Thymus (tissue), 11 donors: ENCODE measurements at regions not wholly inside any gene's neighbourhood (a gene's known extent, or its start where the extent isn't known, plus 50 kb on each side); places are given as distances from the start of the nearest gene placed in this dataset.
A peak's percentile ranks its signal among the peaks of the same experiment; 100 is the strongest.
"Not testable (repeated sequence)": the region's sequence is repeated elsewhere in the genome, so short reads cannot be mapped to it uniquely, and the experiment has no call there.

Source experiments
- DNase-seq, 9 donors: peaks; one replicate each; pipeline ENCODE4 v3.0.0-alpha.2; 2013; ENCODE audit warnings: low spot score in 9 of 9, low read depth in 6 of 9, missing footprints in 1 of 9
- H3K27ac ChIP-seq, 2 donors: one replicate each; pipeline ENCODE4 v1.5.1; 2013; ENCODE audit warnings: control low read depth in 1 of 2, low read depth in 1 of 2, low read length in 1 of 2, mild to moderate bottlenecking in 1 of 2, moderate library complexity in 1 of 2
- H3K27me3 ChIP-seq, 2 donors: one replicate each; pipeline ENCODE4 v1.5.1; 2013; ENCODE audit warnings: low read length in 1 of 2; ENCODE audit not compliant: control insufficient read depth in 2 of 2, insufficient read depth in 1 of 2
- H3K36me3 ChIP-seq, 2 donors: one replicate each; pipeline ENCODE4 v1.5.1; 2013; ENCODE audit warnings: low read length in 1 of 2, mild to moderate bottlenecking in 1 of 2, moderate library complexity in 1 of 2; ENCODE audit not compliant: control insufficient read depth in 2 of 2, insufficient read depth in 2 of 2
- H3K4me1 ChIP-seq, 2 donors: one replicate each; pipeline ENCODE4 v1.5.1; 2013; ENCODE audit warnings: low read length in 2 of 2; ENCODE audit not compliant: control insufficient read depth in 2 of 2, insufficient read depth in 2 of 2
- H3K4me3 ChIP-seq, 2 donors: one replicate each; pipeline ENCODE4 v1.5.1; 2013; ENCODE audit warnings: low read length in 2 of 2, control low read depth in 1 of 2, mild to moderate bottlenecking in 1 of 2
- H3K9me3 ChIP-seq, 2 donors: one replicate each; pipeline ENCODE4 v1.5.1; 2013; ENCODE audit warnings: low read length in 1 of 2, mild to moderate bottlenecking in 1 of 2; ENCODE audit not compliant: control insufficient read depth in 2 of 2, insufficient read depth in 1 of 2
- WGBS: extraction: QIAGEN DNeasy Blood & Tissue Kit; methylation state at CpG from one replicate; pipeline ENCODE4 v1.1.7; 2013; 5-methylcytosine and 5-hydroxymethylcytosine counted together
- donor health status: healthy.

GRCh38 chr4:75306506-75306905, 207.7 kb downstream of the RCHY1 start:
- DNase-seq: no peak
- WGBS: 90% methylated on average over 3 of the region's 3 CpGs
- Histone ChIP-seq H3K9me3 (no peaks in the 10 kb centered on the region), H3K4me3 (no peak overlapping the region), H3K4me1 (no peaks in the 10 kb centered on the region), H3K27ac (no peak overlapping the region), H3K36me3 (no peaks in the 10 kb centered on the region), H3K27me3 (no peaks in the 10 kb centered on the region)

- DNase-seq: no peak
- H3K4me1 ChIP-seq: no peaks in the 10 kb centered on the region
- H3K4me3 ChIP-seq: no peak overlapping the region
- H3K27ac ChIP-seq: no peak overlapping the region
- 81% methylated on average over 2 of the region's 2 CpGs for WGBS
- no peaks in the 10 kb centered on the region for H3K36me3 ChIP-seq
- H3K9me3 ChIP-seq: peaks cover 0 to 12% of the 10 kb centered on the region in 2 donors
- no peaks in the 10 kb centered on the region for H3K27me3 ChIP-seq
Measured at GRCh38 chr4:75302648-75303047, 211.6 kb downstream of the RCHY1 start.

GRCh38 chr4:75289914-75290582, 224.2 kb downstream of the RCHY1 start:
- Histone ChIP-seq H3K4me3 (no peak overlapping the region), H3K27ac (peak overlapping the region in 1 of 2 donors; percentile 72), H3K4me1 (peaks cover 0 to 2% of the 10 kb centered on the region in 2 donors), H3K9me3 (no peaks in the 10 kb centered on the region), H3K36me3 (no peaks in the 10 kb centered on the region), H3K27me3 (no peaks in the 10 kb centered on the region)
- 53% methylated on average over 7 of the region's 7 CpGs for WGBS
- peak in 4 of 9 donors; percentile 0 to 30 (median 6) for DNase-seq

GRCh38 chr4:75287738-75288517, 226.3 kb downstream of the RCHY1 start:
- WGBS: 54% methylated on average over 8 of the region's 8 CpGs

GRCh38 chr4:75285837-75286236, 228.4 kb downstream of the RCHY1 start:
- H3K9me3 ChIP-seq: no peaks in the 10 kb centered on the region
- H3K27ac ChIP-seq: no peak overlapping the region
- no peaks in the 10 kb centered on the region for H3K27me3 ChIP-seq
- 95% methylated on average over 2 of the region's 2 CpGs for WGBS
- H3K36me3 ChIP-seq: no peaks in the 10 kb centered on the region
- no peak for DNase-seq
- no peak overlapping the region for H3K4me3 ChIP-seq
- peaks cover 0 to 2% of the 10 kb centered on the region in 2 donors for H3K4me1 ChIP-seq

More at GRCh38 chr4:75287738-75288517, 226.3 kb downstream of the RCHY1 start:
- peaks cover 0 to 2% of the 10 kb centered on the region in 2 donors for H3K4me1 ChIP-seq
- no peak for DNase-seq
- no peak overlapping the region for H3K27ac ChIP-seq
- no peaks in the 10 kb centered on the region for H3K36me3 ChIP-seq
- H3K9me3 ChIP-seq: no peaks in the 10 kb centered on the region
- no peak overlapping the region for H3K4me3 ChIP-seq
- no peaks in the 10 kb centered on the region for H3K27me3 ChIP-seq

- DNase-seq: no peak
- H3K36me3 ChIP-seq: no peaks in the 10 kb centered on the region
- no peak overlapping the region for H3K4me3 ChIP-seq
- H3K4me1 ChIP-seq: peaks cover 0 to under 1% of the 10 kb centered on the region in 2 donors
- no peaks in the 10 kb centered on the region for H3K9me3 ChIP-seq
- no peaks in the 10 kb centered on the region for H3K27me3 ChIP-seq
- no peak overlapping the region for H3K27ac ChIP-seq
Measured at GRCh38 chr4:75284831-75285230, 229.4 kb downstream of the RCHY1 start.

GRCh38 chr4:75280461-75280860, 233.7 kb downstream of the RCHY1 start:
- H3K36me3 ChIP-seq, H3K27me3 ChIP-seq, H3K4me1 ChIP-seq, H3K4me3 ChIP-seq, DNase-seq, H3K27ac ChIP-seq, H3K9me3 ChIP-seq: not testable (repeated sequence)
- WGBS: 96% methylated on average over 1 of the region's 1 CpG

- no peak for DNase-seq
- Histone ChIP-seq H3K4me3 (no peak overlapping the region), H3K27ac (no peak overlapping the region), H3K27me3 (no peaks in the 10 kb centered on the region), H3K9me3 (no peaks in the 10 kb centered on the region), H3K4me1 (no peaks in the 10 kb centered on the region), H3K36me3 (no peaks in the 10 kb centered on the region)
- 67% methylated on average over 2 of the region's 2 CpGs for WGBS
Measured at GRCh38 chr4:75259306-75259705, 254.9 kb downstream of the RCHY1 start.

- Histone ChIP-seq H3K4me3 (no peak overlapping the region), H3K9me3 (no peaks in the 10 kb centered on the region), H3K4me1 (no peaks in the 10 kb centered on the region), H3K27me3 (no peaks in the 10 kb centered on the region), H3K27ac (no peak overlapping the region), H3K36me3 (no peaks in the 10 kb centered on the region)
- 88% methylated on average over 4 of the region's 4 CpGs for WGBS
- no peak for DNase-seq
Measured at GRCh38 chr4:75255261-75255660, 258.9 kb downstream of the RCHY1 start.
